ENCODE measurements at regions not wholly inside any gene's neighbourhood (a gene's known extent, or its start where the extent isn't known, plus 50 kb on each side); places are given as distances from the start of the nearest gene placed in this dataset.

DNA sequence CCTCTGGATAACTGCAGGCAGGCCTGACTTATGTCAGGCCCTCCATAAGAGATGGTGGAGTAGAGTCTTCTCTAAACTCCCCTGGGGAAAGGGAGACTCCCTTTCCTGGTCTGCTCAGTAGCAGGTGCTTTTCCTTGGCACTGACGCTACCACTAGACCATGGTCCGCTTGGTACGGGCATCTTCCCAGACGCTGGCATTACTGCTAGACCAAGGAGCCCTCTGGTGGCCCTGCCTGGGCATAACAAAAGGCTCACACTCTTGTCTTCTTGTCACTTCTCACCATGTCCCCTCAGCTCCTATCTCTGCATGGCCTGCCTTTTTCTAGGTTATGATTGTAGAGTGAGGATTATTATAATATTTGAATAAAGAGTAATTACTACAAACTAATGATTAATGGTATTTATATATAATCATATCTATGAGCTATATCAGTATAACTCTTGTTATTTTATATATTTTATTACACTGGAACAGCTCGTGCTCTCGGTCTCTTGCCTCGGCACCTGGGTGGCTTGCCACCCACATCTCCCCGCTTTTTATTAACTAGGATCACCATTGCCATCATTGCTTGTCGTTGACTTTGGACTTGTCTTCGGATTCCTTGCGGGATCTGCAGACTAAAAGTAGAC lies 59.8 kb upstream of the ARL4D start:
- Histone ChIP-seq H2AFZ (ENCODE audit: low read length) (no peak overlapping the region), H3K4ac (replicated peaks; ENCODE audit: insufficient read length, low read depth, low read length) (no peak overlapping the region), H3K4me2 (ENCODE audit: insufficient read depth in 1 of 2, low read depth in 2 of 2, low read length in 2 of 2) (no peak overlapping the region), H4K8ac (ENCODE audit: extremely low read depth, insufficient read depth, low read length) (no peak overlapping the region), H3K23ac (ENCODE audit: insufficient read length) (no peak overlapping the region), H3K79me1 (ENCODE audit: low read depth, low read length) (no peaks in the 10 kb centered on the region), H3K9ac (replicated peaks in 1 of 4; ENCODE audit: extremely low read depth in 1 of 4, low read depth in 3 of 4, low read length in 3 of 4) (no peak overlapping the region), H2BK5ac (ENCODE audit: low read depth, low read length) (no peak overlapping the region), H3K27me3 (replicated peaks in 1 of 4; ENCODE audit: control insufficient read depth in 3 of 4, extremely low read depth in 1 of 4, insufficient read depth in 3 of 4, low read length in 3 of 4) (no peaks in the 10 kb centered on the region), H3K18ac (ENCODE audit: extremely low read depth, low read length) (no peak overlapping the region), H2BK12ac (ENCODE audit: low read depth, low read length) (no peak overlapping the region), H3K14ac (ENCODE audit: insufficient read length) (no peak overlapping the region), H3K23me2 (ENCODE audit: low read depth, low read length) (no peaks in the 10 kb centered on the region), H2AK5ac (ENCODE audit: low read depth, low read length) (no peak overlapping the region), H3K4me3 (ENCODE audit: extremely low read depth in 1 of 4, insufficient read depth in 2 of 4, low read depth in 3 of 4, low read length in 4 of 4) (no peak overlapping the region), H3K27ac (ENCODE audit: low read depth, low read length) (no peak overlapping the region), H2BK120ac (replicated peaks; ENCODE audit: low read depth, low read length) (no peak overlapping the region), H3K9me3 (ENCODE audit: insufficient read depth in 2 of 2, low read depth in 1 of 2, low read length in 1 of 2) (no peaks in the 10 kb centered on the region), H3K56ac (replicated peaks; ENCODE audit: insufficient read length, low read depth, low read length) (no peak overlapping the region), H3K4me1 (replicated peaks in 1 of 4; ENCODE audit: control insufficient read depth in 3 of 4, insufficient read depth in 4 of 4, low read length in 3 of 4) (peaks cover 6 to 7% (median 6%) of the 10 kb centered on the region in 4 experiments; a peak in 6 of 7 replicates), H4K5ac (ENCODE audit: insufficient read length, low read depth, low read length) (no peak overlapping the region), H4K20me1 (replicated peaks in 1 of 2; ENCODE audit: control insufficient read depth in 1 of 2, insufficient read depth in 2 of 2, low read length in 2 of 2) (no peaks in the 10 kb centered on the region), H2BK20ac (ENCODE audit: low read length) (no peak overlapping the region), H3K79me2 (ENCODE audit: control insufficient read depth in 1 of 2, insufficient read depth in 2 of 2, low read length in 2 of 2) (no peaks in the 10 kb centered on the region), H4K91ac (replicated peaks; ENCODE audit: insufficient read length, low read length) (no peak overlapping the region), H3K36me3 (ENCODE audit: control insufficient read depth in 2 of 4, insufficient read depth in 4 of 4, low read length in 3 of 4) (no peaks in the 10 kb centered on the region), H2BK15ac (ENCODE audit: low read length) (no peak overlapping the region)
- 90% methylated on average over 11 of the region's 11 CpGs; no CpG with 5 or more reads in 1 of the 2 experiments for whole genome bisulfite sequencing, 2 experiments (ENCODE audit: extremely low coverage in 1 of 2, insufficient coverage in 1 of 2, insufficient read length in 1 of 2, insufficient replicate concordance in 2 of 2, low coverage in 1 of 2, low lambda C conversion rate in 2 of 2, missing lambda C conversion rate in 1 of 2)
- peak in 1 of 2 experiments; percentile 77 for DNase-seq (ENCODE audit: low read depth in 1 of 2, low spot score in 2 of 2)
- TF ChIP-seq YY1 (IDR thresholded peaks at IDR 0.05; ENCODE audit: low read depth, low read length) (peak; percentile 35; the same call in 1 of the 2 replicates), RAD21 (IDR thresholded peaks at IDR 0.05 in 1 of 2, conservative IDR thresholded peaks at IDR 0.05 in 1 of 2; ENCODE audit: low read depth in 2 of 2, low read length in 2 of 2) (peak; percentile 70 to 71), SIN3A (conservative IDR thresholded peaks at IDR 0.05 in 1 of 2, IDR thresholded peaks at IDR 0.05 in 1 of 2; ENCODE audit: low read depth in 1 of 2, low read length in 2 of 2) (no peak), CBX5 (IDR thresholded peaks at IDR 0.05; ENCODE audit: low read depth, low read length) (no peak)
- TF ChIP-seq, protein P1, sequence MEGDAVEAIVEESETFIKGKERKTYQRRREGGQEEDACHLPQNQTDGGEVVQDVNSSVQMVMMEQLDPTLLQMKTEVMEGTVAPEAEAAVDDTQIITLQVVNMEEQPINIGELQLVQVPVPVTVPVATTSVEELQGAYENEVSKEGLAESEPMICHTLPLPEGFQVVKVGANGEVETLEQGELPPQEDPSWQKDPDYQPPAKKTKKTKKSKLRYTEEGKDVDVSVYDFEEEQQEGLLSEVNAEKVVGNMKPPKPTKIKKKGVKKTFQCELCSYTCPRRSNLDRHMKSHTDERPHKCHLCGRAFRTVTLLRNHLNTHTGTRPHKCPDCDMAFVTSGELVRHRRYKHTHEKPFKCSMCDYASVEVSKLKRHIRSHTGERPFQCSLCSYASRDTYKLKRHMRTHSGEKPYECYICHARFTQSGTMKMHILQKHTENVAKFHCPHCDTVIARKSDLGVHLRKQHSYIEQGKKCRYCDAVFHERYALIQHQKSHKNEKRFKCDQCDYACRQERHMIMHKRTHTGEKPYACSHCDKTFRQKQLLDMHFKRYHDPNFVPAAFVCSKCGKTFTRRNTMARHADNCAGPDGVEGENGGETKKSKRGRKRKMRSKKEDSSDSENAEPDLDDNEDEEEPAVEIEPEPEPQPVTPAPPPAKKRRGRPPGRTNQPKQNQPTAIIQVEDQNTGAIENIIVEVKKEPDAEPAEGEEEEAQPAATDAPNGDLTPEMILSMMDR (IDR thresholded peaks at IDR 0.05; ENCODE audit: control extremely low read depth in 1 of 3, insufficient read depth in 1 of 3, low read depth in 1 of 3, low read length in 3 of 3) = peak; percentile 62 to 66 (median 64)
- POLR2A ChIA-PET (ENCODE audit: partially characterized antibody) = interaction anchor here (0.6 to 4.2 kb wide), 8 partner anchors 9 to 164 kb away, joined by 3 to 15 read pairs (median 6); no protein-coding TSS in a partner anchor
- CTCF ChIA-PET (ENCODE audit: partially characterized antibody) = interaction anchor here (0.7 to 2.7 kb wide), 20 partner anchors 10 to 296 kb away, joined by 3 to 29 read pairs (median 4); partner anchors contain the start of gene NBR1
- no peak for FAIRE-seq

Measured in H1 (cell line).